GM19035 (cell line): ENCODE measurements at regions not wholly inside any gene's neighbourhood (a gene's known extent, or its start where the extent isn't known, plus 50 kb on each side); places are given as distances from the start of the nearest gene placed in this dataset.

Source experiments
- ATAC-seq: cut with Tn5 transposase; IDR thresholded peaks from one replicate; pipeline ENCODE4 v1.9.1; 2021; ENCODE audit not compliant: unreplicated experiment

DNA sequence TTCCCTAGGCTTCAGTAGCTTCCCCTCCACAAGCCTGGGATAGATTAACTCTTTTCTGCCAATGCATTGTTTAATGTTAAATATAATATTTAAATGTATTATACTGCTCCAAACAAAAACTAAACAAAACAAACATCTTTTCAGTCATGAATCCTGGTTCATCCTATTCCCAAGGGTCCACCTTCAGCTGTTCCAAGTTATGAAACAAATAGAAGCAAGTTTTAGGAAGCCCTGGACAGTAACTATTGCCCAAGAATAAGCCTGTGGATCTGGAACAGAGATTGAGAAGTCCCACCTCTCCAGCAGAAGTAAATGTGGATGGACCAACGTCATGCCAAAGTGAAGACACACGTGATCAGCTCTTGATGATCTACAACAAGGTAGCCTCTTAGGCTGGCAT, 408.1 kb downstream of the SETD4 start:
- no peak for ATAC-seq

GRCh38 chr21:35651196-35651595, 409.1 kb downstream of the SETD4 start:
- no peak for ATAC-seq

DNA sequence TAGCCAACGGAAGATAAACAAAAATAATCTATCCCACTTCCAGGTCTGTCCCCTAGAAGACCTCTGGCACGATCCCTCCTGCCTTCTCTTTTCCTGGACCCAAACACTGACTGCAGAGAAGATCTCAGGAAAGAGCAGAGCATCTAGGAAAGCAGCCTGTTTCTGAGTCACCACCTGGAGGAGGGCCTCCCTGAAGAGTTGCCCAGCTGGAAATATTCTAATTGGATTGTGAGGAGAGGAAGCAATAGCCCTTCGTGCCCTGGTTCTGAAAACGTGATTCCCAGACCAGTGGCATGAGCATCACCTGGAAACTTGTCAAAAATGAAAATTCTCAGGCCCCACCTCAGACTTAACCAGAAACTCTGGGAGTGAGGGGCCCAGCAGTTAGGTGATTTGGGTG, 411.1 kb downstream of the SETD4 start:
- ATAC-seq, result no peak

GRCh38 chr21:35648512-35648911, 411.8 kb downstream of the SETD4 start:
- no peak for ATAC-seq

GRCh38 chr21:35646606-35647005, 413.7 kb downstream of the SETD4 start:
- ATAC-seq, result no peak

GRCh38 chr21:35645991-35646390, 414.3 kb downstream of the SETD4 start:
- ATAC-seq, result no peak

DNA sequence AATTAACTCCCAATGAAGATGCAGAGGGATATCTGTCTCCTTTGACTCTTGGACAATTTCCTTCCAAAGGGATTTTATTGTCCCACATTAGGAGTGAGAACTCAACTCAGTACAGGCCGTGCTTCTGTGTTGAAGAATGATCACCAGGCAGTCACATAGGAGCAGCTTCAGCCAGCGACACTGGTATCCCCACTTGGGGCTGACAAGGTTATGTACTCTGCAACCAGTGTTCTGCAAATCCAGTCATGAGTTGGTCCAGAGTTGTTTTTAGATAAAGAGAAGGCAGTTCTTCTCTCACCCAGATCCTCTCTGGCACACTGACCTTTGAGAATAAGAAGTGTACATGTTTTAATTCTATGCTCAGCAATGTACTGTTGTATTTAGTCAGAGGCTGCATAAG, 415.8 kb downstream of the SETD4 start:
- no peak for ATAC-seq

- ATAC-seq, result no peak
Measured at GRCh38 chr21:35643176-35643575, 417.1 kb downstream of the SETD4 start.

DNA sequence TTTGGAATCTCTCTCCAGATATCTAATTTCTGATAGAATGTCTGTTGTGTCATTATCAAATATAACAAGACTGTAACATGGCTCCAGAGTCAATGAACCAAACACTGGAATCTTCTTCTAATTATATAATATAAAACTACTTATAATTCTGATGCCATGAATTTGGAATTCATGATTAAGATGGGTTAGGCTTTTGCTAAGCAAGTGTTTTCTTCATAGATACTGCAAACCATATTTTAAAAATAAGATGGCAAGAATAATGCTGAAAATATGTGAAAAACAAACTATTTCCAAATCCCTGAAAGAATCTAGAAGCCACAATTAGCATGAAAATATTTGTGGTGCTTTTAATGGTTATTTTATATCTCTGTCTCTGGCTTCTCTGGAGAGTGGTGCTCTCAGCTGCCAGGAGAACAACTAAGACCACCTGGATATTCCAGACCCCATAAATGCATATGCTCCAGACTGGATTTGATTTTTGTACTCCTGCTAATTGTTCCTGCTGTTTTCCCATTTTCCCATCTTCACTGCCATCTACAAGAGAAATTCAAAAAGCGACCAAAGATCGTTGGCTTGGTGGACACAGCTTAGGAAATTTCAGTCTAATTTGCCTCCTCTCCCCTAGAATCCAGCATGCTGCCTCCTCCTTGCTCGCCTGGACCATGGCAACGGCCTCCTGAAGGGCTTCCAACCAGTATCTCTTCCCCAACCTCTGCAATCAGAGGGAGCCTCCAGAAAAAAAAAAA, 418.9 kb downstream of the SETD4 start:
- ATAC-seq, result no peak

- ATAC-seq, result no peak
Measured at GRCh38 chr21:35637431-35637830, 422.9 kb downstream of the SETD4 start.

DNA sequence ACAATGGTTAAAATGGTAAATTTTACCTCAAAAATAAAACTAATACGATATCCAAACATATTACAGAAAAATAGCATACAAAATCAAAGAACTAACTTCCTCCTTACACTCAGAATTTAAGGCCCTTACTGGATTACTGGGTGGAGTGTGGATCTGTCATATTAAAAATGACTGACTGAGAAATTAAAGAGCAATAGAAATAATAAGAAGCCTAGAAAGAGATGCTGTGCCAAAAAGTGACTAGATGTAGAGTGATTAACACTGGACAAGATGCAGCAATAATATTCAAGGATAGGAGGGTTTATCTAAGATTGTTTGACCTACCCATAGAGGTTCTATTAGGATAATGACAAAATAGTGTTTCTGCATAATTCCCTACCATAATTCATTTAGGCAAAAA, 424.3 kb downstream of the SETD4 start:
- no peak for ATAC-seq

- no peak for ATAC-seq
Measured at GRCh38 chr21:35635261-35635660, 425.1 kb downstream of the SETD4 start.

- ATAC-seq, result no peak
Measured at GRCh38 chr21:35633501-35633900, 426.8 kb downstream of the SETD4 start.

DNA sequence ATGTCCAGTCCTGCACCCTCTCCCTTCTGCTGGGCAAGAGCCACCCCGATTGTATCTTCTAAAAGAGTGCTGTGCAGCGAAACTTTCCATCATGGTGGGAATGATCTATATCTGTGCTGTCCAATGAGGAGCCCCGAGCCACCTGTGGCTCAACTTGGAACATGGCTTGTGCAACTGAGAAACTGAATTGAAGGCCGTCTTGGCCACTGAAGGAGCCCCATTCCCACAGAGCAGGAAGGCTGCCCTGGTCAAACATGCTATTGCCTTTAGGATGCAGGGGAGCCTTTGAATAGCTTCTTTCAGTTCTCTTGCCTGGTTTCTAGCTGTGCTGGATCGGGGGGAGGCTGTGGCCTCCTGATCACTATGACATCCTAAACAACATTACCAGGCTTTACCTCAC, 427.6 kb downstream of the SETD4 start:
- no peak for ATAC-seq

GRCh38 chr21:35628316-35628715, 432.0 kb downstream of the SETD4 start:
- ATAC-seq, result no peak

- ATAC-seq, result no peak
Measured at GRCh38 chr21:35627462-35627861, 432.9 kb downstream of the SETD4 start.

- no peak for ATAC-seq
Measured at GRCh38 chr21:35625576-35625975, 434.8 kb downstream of the SETD4 start.

DNA sequence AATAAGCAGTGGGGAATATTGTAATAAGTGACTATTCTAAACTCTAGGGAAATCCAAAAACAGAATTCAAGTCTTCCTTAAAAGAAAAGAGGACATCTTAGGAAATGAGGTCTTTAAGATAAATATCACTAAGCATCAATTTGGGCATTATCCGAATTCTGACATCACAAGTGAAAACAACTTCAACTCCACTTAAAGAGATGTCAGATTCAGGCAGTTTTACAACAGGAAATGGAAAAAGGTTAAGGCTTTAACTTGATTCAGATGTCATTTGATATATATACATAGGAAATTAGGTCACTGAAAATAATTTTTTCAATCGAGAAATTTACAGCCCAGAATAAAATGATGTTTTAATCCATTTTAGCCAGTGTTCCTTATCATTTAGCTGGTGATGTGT, 435.4 kb downstream of the SETD4 start:
- ATAC-seq, result no peak

DNA sequence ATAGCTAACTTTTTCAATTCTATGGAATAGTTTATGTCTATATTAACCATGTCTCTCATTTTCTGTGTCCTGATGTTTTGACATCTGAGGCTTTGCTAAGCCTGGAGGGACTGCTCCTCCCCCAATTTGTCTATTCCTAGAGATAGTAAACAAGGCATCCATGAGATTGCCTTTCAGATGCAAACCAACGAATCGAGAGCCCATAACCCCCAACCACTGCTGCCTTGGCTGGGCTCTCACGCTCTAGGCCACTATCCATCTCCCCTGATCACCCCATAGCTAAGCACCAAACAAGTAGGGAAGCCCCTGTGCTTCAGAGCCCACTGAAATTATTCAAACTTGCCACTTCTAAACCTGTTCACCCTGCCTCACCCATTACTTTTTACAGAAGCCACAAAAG, 437.7 kb downstream of the SETD4 start:
- ATAC-seq, result no peak

GRCh38 chr21:35619184-35619583, 441.1 kb downstream of the SETD4 start:
- ATAC-seq, result no peak

DNA sequence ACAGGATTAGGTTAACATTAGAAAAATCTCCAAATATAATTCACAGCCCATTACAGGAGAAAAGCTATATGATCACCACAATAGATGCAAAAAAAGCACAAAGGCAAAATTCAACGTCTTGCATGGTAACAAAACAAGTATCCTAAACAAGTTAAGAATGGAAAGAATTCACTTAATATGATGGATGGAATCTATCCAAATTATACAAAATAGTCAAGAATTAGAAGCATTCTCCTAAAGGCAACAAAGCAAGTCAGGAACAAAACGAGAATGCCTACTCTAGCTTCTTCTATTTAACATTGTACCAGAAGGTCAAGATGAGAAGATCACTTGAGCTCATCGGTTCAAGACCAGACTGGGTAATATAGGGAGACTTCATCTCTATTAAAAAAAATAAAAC, 442.8 kb downstream of the SETD4 start:
- no peak for ATAC-seq

GRCh38 chr21:35616090-35616489, 444.2 kb downstream of the SETD4 start:
- no peak for ATAC-seq

- ATAC-seq, result no peak
Measured at GRCh38 chr21:35615325-35615724, 445.0 kb downstream of the SETD4 start.
